ENCODE measurements at regions not wholly inside any gene's neighbourhood (a gene's known extent, or its start where the extent isn't known, plus 50 kb on each side); places are given as distances from the start of the nearest gene placed in this dataset.

DNA sequence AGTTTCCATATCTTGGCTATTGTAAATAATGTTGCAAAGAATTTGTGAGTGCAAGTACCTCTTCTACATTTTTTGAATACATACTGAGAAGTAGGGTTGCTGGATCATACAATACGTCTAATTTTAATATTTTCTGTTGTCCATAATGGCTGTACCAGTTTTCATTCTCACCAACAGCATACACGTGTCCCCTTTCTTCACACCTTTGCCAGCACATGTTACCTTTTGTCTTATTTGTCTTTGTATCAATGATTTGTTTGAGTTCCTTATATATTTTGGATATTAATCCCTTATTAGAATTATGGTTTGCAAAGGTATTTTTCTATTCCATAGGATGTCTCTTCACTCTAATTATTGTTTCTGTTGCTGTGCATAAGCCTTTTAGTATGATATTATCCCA, 904.3 kb downstream of the METTL15 start:
- Histone ChIP-seq H3K9me3 (peaks cover 0 to 4% of the 10 kb centered on the region in 2 donors), H3K4me3 (no peak overlapping the region), H3K36me3 (no peaks in the 10 kb centered on the region), H3K27me3 (no peaks in the 10 kb centered on the region), H3K27ac (no peak overlapping the region), H3K4me1 (no peaks in the 10 kb centered on the region)
- DNase-seq (ENCODE audit: low spot score) = no peak
- no peak for TF ChIP-seq CTCF (IDR thresholded peaks at IDR 0.05)

- H3K4me3 ChIP-seq = no peak overlapping the region
- no peak for TF ChIP-seq CTCF (IDR thresholded peaks at IDR 0.05)
- no peak overlapping the region for H3K27ac ChIP-seq
- no peaks in the 10 kb centered on the region for H3K4me1 ChIP-seq
- no peaks in the 10 kb centered on the region for H3K27me3 ChIP-seq
- DNase-seq (ENCODE audit: low spot score) = no peak
- H3K9me3 ChIP-seq = peaks cover 0 to 4% of the 10 kb centered on the region in 2 donors
- H3K36me3 ChIP-seq = no peaks in the 10 kb centered on the region
Observed at GRCh38 chr11:29009426-29009825, 901.2 kb downstream of the METTL15 start.

- TF ChIP-seq CTCF (IDR thresholded peaks at IDR 0.05) = no peak
Observed at GRCh38 chr11:29008481-29008880, 900.3 kb downstream of the METTL15 start.

DNA sequence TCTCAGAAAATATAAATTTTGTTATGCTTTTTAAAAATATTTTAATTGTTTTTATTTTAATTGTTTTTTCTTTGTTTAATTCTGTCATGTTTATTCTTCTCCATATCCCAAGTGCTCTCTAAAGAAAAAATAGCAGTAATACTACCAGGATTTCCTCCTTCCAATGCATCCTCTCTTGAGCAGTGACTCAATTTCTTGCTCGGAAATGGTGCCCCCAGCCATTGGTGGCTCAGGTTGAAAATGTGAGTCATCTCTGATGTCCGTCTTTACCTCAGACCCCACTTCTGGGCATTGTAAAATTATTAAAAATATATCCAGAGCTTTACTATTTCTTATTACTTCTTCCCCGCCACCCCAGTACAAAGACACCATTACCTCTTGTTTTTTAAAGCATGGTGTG, 898.5 kb downstream of the METTL15 start:
- DNase-seq (ENCODE audit: low spot score) = no peak
- no peak for TF ChIP-seq CTCF (IDR thresholded peaks at IDR 0.05)
- no peak overlapping the region for H3K4me3 ChIP-seq
- H3K27me3 ChIP-seq = no peaks in the 10 kb centered on the region
- H3K4me1 ChIP-seq = no peaks in the 10 kb centered on the region
- no peak overlapping the region for H3K27ac ChIP-seq
- H3K9me3 ChIP-seq = no peaks in the 10 kb centered on the region
- no peaks in the 10 kb centered on the region for H3K36me3 ChIP-seq

More at GRCh38 chr11:29008481-29008880, 900.3 kb downstream of the METTL15 start:
- H3K4me3 ChIP-seq = no peak overlapping the region
- H3K27ac ChIP-seq = no peak overlapping the region
- no peak for DNase-seq (ENCODE audit: low spot score)
- no peaks in the 10 kb centered on the region for H3K27me3 ChIP-seq
- no peaks in the 10 kb centered on the region for H3K4me1 ChIP-seq
- no peaks in the 10 kb centered on the region for H3K9me3 ChIP-seq
- H3K36me3 ChIP-seq = no peaks in the 10 kb centered on the region

DNA sequence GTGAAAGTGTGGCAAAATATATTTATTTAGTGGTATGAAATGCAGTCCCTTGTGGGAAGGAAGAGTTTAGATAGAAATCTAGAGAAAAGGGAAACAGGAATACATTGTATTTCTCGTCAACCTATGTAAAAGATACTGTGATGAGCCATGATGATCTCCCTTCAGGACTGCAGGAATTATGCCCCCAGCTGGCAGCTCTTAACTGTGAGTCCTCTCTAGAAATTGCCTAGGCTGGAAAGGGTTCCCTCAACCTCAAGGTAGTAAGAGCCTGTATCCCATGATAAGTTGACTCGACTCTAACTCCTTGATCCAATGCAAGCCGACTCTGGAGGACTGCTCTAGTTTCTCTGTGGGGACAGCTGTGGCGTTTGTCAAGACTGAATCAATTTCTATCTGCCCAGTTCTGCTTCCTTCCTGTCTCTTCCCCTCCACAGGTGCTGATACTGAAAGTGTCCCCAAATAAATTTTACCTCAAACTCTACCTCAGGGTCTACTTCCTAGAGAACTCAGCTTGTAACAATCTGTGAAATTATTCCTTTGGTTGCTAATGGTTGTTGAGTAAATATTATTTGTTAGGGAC, 897.3 kb downstream of the METTL15 start:
- Histone ChIP-seq H3K4me1 (no peaks in the 10 kb centered on the region), H3K4me3 (no peak overlapping the region), H3K27me3 (no peaks in the 10 kb centered on the region), H3K27ac (no peak overlapping the region), H3K36me3 (no peaks in the 10 kb centered on the region), H3K9me3 (no peaks in the 10 kb centered on the region)
- no peak for TF ChIP-seq CTCF (IDR thresholded peaks at IDR 0.05)
- no peak for DNase-seq (ENCODE audit: low spot score)

DNA sequence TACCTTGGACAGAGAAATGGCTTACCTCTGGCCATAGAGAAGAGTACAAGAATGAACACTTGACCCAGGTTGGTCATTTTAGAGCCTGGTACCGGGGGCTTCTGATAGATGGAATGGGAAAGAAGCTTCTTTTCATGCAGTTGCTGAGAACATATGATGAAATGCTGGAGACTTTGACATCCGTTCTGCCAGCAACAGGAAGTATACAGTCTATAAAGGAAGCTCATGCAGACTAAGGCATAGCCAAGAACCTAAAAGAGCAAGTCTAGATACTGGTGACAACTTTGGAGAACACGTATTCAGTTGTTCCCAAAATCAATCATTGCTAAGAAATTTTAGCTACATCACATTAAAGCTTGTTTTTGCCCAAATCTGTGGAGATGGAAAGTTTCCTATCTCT, 894.6 kb downstream of the METTL15 start:
- Histone ChIP-seq H3K4me1 (no peaks in the 10 kb centered on the region), H3K27me3 (no peaks in the 10 kb centered on the region), H3K9me3 (no peaks in the 10 kb centered on the region), H3K36me3 (no peaks in the 10 kb centered on the region), H3K27ac (no peak overlapping the region), H3K4me3 (no peak overlapping the region)
- DNase-seq (ENCODE audit: low spot score) = no peak
- no peak for TF ChIP-seq CTCF (IDR thresholded peaks at IDR 0.05)

All from right atrium auricular region (tissue), 2 donors.